SK-N-SH (cell line): ENCODE measurements at regions not wholly inside any gene's neighbourhood (a gene's known extent, or its start where the extent isn't known, plus 50 kb on each side); places are given as distances from the start of the nearest gene placed in this dataset.

Source experiments
- CTCF ChIA-PET: fragments of 300-600, 350-600 bp; formaldehyde crosslinking; extraction: SDS; loops from one replicate; lab custom pipeline; 2021; lab: Yijun Ruan, JAX
- POLR2A ChIA-PET: fragments of 350-600 bp; sonication (Branson Sonifier 250); formaldehyde crosslinking; extraction: SDS; loops from one replicate; lab custom pipeline; 2020; ENCODE audit warnings: antibody characterized with exemption, inconsistent platforms; lab: Yijun Ruan, JAX
- DNase-seq: peaks from one replicate; pipeline ENCODE4 v3.0.0; 2012
- H2AFZ ChIP-seq: fragments of 200-600 bp; sonication (generic); 2 replicates; pipeline ENCODE4 v1.8.1; 2016; ENCODE audit warnings: antibody characterized with exemption, mild to moderate bottlenecking, low read depth
- H3F3A ChIP-seq: fragments of 200-600 bp; sonication (generic); replicated peaks from 2 replicates; pipeline ENCODE3; 2016; ENCODE audit warnings: antibody characterized with exemption, mild to moderate bottlenecking; ENCODE audit not compliant: insufficient read depth
- H3K27ac ChIP-seq, 2 experiments: fragments of 200-500 bp in 1 of 2; fragments of 200-600 bp in 1 of 2; sonication (Bioruptor generic) in 1 of 2; sonication (generic), shearing (Covaris generic) in 1 of 2; 2 replicates each; pipeline versions ENCODE4 v1.5.1 to v1.6.1; 2014 to 2016; ENCODE audit warnings: low read depth in 2 of 2, inconsistent platforms in 1 of 2, low read length in 1 of 2, mild to moderate bottlenecking in 1 of 2, mixed read lengths in 1 of 2
- H3K27me3 ChIP-seq: fragments of 200-600 bp; sonication (generic), shearing (Covaris generic); 2 replicates; pipeline ENCODE4 v1.6.1; 2016; ENCODE audit warnings: mixed run types; ENCODE audit not compliant: insufficient read depth
- H3K36me3 ChIP-seq, 2 experiments: fragments of 200-500 bp in 1 of 2; fragments of 200-600 bp in 1 of 2; sonication (Bioruptor generic) in 1 of 2; sonication (generic) in 1 of 2; replicated peaks in 1 of 2; 2 replicates each; pipeline versions ENCODE3 to v1.5.1; 2014 to 2016; ENCODE audit warnings: low read length in 1 of 2, mild to moderate bottlenecking in 1 of 2; ENCODE audit not compliant: insufficient read depth in 2 of 2, control insufficient read depth in 1 of 2
- H3K4me1 ChIP-seq, 2 experiments: fragments of 200-500 bp in 1 of 2; fragments of 200-600 bp in 1 of 2; sonication (Bioruptor generic) in 1 of 2; sonication (generic), shearing (Covaris generic) in 1 of 2; 2 replicates each; pipeline versions ENCODE4 v1.5.1 to v1.6.1; 2014 to 2016; ENCODE audit warnings: low read depth in 1 of 2, low read length in 1 of 2, mixed run types in 1 of 2; ENCODE audit not compliant: insufficient read depth in 2 of 2, control insufficient read depth in 1 of 2
- H3K4me2 ChIP-seq: fragments of 200-600 bp; sonication (generic), shearing (Covaris generic); 2 replicates; pipeline ENCODE4 v1.6.1; 2017; ENCODE audit warnings: mixed run types
- H3K4me3 ChIP-seq, 2 experiments: fragments of 200-500 bp in 1 of 2; fragments of 200-600 bp in 1 of 2; sonication (Bioruptor generic) in 1 of 2; sonication (generic), shearing (Covaris generic) in 1 of 2; 2 replicates each; pipeline versions ENCODE4 v1.5.1 to v1.8.1; 2014 to 2016; ENCODE audit warnings: low read depth in 2 of 2, inconsistent platforms in 1 of 2, low read length in 1 of 2, mild to moderate bottlenecking in 1 of 2, mixed read lengths in 1 of 2, moderate library complexity in 1 of 2
- H3K79me2 ChIP-seq: fragments of 200-600 bp; sonication (generic); 2 replicates; pipeline ENCODE4 v1.8.1; 2017; ENCODE audit warnings: mild to moderate bottlenecking; ENCODE audit not compliant: insufficient read depth
- H3K9ac ChIP-seq: fragments of 200-600 bp; sonication (generic); 2 replicates; pipeline ENCODE4 v1.6.1; 2017; ENCODE audit warnings: mixed run types
- H3K9me2 ChIP-seq: fragments of 200-600 bp; sonication (generic); 2 replicates; pipeline ENCODE4 v1.6.1; 2017; ENCODE audit warnings: mixed run types
- H3K9me3 ChIP-seq: fragments of 200-600 bp; sonication (generic); 2 replicates; pipeline ENCODE4 v1.6.1; 2017; ENCODE audit warnings: mixed run types, mild to moderate bottlenecking, moderate library complexity
- H4K20me1 ChIP-seq: fragments of 200-600 bp; sonication (generic); 2 replicates; pipeline ENCODE4 v1.6.1; 2017; ENCODE audit warnings: mild to moderate bottlenecking, mixed run types; ENCODE audit not compliant: insufficient read depth
- CHD2 ChIP-seq: fragments of 150-350 bp; IDR thresholded peaks from 2 replicates; pipeline ENCODE4 v1.6.1; 2018; ENCODE audit warnings: low read length; ENCODE audit not compliant: partially characterized antibody
- MEF2A ChIP-seq: IDR thresholded peaks from 2 replicates; pipeline ENCODE4 v1.4.0; 2012; ENCODE audit warnings: low read depth, borderline replicate concordance
- MXI1 ChIP-seq: IDR thresholded peaks from 2 replicates; pipeline ENCODE4 v1.6.1; 2012; ENCODE audit warnings: mild to moderate bottlenecking, low read depth, low read length, improper control_type of control experiment
- NFIC ChIP-seq: IDR thresholded peaks from 2 replicates; pipeline ENCODE4 v1.4.0; 2012; ENCODE audit warnings: borderline replicate concordance
- POLR2AphosphoS5 ChIP-seq: IDR thresholded peaks from 2 replicates; pipeline ENCODE4 v1.6.1; 2012; ENCODE audit warnings: low read depth, low read length
- RAD21 ChIP-seq: IDR thresholded peaks from 2 replicates; pipeline ENCODE4 v1.6.1; 2012; ENCODE audit warnings: mild to moderate bottlenecking, low read length
- RCOR1 ChIP-seq: fragments of 150-350 bp; IDR thresholded peaks from 2 replicates; pipeline ENCODE4 v1.6.1; 2017; ENCODE audit warnings: antibody characterized with exemption, low read length
- RFX5 ChIP-seq: IDR thresholded peaks from 2 replicates; pipeline ENCODE4 v1.6.1; 2012; ENCODE audit warnings: mild to moderate bottlenecking, improper control_type of control experiment, low read length
- RXRA ChIP-seq: IDR thresholded peaks from 2 replicates; pipeline ENCODE4 v1.4.0; 2012; ENCODE audit warnings: low read depth, mild to moderate bottlenecking, borderline replicate concordance
- SMC3 ChIP-seq: IDR thresholded peaks from 2 replicates; pipeline ENCODE4 v1.6.1; 2012; ENCODE audit warnings: low read depth, low read length, improper control_type of control experiment
- TCF12 ChIP-seq: IDR thresholded peaks from 2 replicates; pipeline ENCODE4 v1.4.0; 2012
- TEAD4 ChIP-seq: IDR thresholded peaks from 2 replicates; pipeline ENCODE4 v1.4.0; 2012; ENCODE audit warnings: mild to moderate bottlenecking, borderline replicate concordance; ENCODE audit not compliant: insufficient read depth
- WGBS: methylation state at CpG from one replicate; pipeline ENCODE4 v1.1.6; 2017; ENCODE audit warnings: low lambda C conversion rate; 5-methylcytosine and 5-hydroxymethylcytosine counted together
- TF ChIP-seq, protein P1 (sequence below): IDR thresholded peaks from 2 replicates; pipeline ENCODE4 v1.4.0; 2012; ENCODE audit warnings: low read depth
- TF ChIP-seq, protein P2 (sequence below): IDR thresholded peaks from 2 replicates; pipeline ENCODE4 v1.4.0; 2012; ENCODE audit warnings: low read depth, borderline replicate concordance
- TF ChIP-seq, protein P3 (sequence below): fragments of 150-350 bp; IDR thresholded peaks from 2 replicates; pipeline ENCODE4 v1.6.1; 2017; ENCODE audit warnings: antibody characterized with exemption, low read length, low read depth, borderline replicate concordance
- TF ChIP-seq, protein P4 (sequence below): IDR thresholded peaks from 2 replicates; pipeline ENCODE4 v1.6.1; 2012; ENCODE audit warnings: mild to moderate bottlenecking, low read depth, low read length, moderate library complexity
- TF ChIP-seq, protein P5 (sequence below): IDR thresholded peaks from 2 replicates; pipeline ENCODE4; 2012
- TF ChIP-seq, protein P6 (sequence below): IDR thresholded peaks from 2 replicates; pipeline ENCODE4 v1.4.0; 2012; ENCODE audit warnings: low read depth, borderline replicate concordance
- TF ChIP-seq, protein P7 (sequence below): fragments of 200-600 bp; sonication (generic); IDR thresholded peaks from 2 replicates; pipeline ENCODE4 v1.6.1; 2017; ENCODE audit warnings: antibody characterized with exemption, mild to moderate bottlenecking, moderate library complexity

DNA sequence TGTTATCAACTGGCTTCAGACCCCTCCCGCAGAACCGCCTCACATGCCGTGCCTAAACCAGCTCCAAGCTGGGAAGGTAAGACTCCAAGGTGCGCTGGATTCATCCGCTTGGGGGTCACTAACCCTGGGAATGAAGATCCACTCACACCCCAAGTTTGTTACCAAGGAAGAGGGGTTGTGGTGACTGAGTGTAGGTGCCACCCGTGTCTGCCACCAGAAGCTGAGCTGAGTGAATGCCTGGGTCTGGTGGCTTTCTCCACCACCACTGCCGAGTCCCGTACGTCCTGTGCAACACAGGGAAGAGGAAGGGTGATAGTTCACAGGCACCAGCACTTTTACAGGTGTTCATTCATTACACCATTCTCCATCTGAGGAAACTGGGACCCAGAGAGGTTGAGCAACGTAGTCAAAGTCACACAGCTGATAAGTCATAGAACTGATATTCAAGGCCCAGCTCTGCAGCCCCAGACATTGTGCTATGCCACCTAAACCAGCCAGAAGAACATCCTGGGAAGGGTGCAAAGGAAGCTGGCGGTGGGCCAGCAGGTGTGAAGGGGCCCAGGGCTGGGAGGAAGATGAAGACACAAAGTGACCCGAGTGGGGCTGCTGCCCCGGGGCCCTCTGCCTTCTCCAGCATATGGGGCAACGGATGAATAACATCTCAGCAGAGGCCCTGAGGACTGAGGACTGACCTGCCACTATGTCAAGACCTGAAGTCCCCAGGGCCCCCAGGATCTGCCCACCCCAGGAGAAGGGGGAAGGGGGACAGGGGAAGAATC, 70.9 kb upstream of the PPP1R26 start:
- no peak overlapping the region for H3K4me2 ChIP-seq
- no peaks in the 10 kb centered on the region for H3K9me3 ChIP-seq
- no peaks in the 10 kb centered on the region for H3K79me2 ChIP-seq
- H3K36me3 ChIP-seq, result no peaks in the 10 kb centered on the region
- H3K27me3 ChIP-seq, result no peaks in the 10 kb centered on the region
- H2AFZ ChIP-seq, result no peak overlapping the region
- TF ChIP-seq RFX5, result no peak
- TF ChIP-seq, protein P1, sequence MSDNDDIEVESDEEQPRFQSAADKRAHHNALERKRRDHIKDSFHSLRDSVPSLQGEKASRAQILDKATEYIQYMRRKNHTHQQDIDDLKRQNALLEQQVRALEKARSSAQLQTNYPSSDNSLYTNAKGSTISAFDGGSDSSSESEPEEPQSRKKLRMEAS, result no peak
- TF ChIP-seq, protein P2, sequence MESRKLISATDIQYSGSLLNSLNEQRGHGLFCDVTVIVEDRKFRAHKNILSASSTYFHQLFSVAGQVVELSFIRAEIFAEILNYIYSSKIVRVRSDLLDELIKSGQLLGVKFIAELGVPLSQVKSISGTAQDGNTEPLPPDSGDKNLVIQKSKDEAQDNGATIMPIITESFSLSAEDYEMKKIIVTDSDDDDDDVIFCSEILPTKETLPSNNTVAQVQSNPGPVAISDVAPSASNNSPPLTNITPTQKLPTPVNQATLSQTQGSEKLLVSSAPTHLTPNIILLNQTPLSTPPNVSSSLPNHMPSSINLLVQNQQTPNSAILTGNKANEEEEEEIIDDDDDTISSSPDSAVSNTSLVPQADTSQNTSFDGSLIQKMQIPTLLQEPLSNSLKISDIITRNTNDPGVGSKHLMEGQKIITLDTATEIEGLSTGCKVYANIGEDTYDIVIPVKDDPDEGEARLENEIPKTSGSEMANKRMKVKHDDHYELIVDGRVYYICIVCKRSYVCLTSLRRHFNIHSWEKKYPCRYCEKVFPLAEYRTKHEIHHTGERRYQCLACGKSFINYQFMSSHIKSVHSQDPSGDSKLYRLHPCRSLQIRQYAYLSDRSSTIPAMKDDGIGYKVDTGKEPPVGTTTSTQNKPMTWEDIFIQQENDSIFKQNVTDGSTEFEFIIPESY, result no peak
- TF ChIP-seq TEAD4, result no peak
- no peak for TF ChIP-seq POLR2AphosphoS5
- no peak for TF ChIP-seq RCOR1
- no peak for TF ChIP-seq MEF2A
- TF ChIP-seq, protein P3, sequence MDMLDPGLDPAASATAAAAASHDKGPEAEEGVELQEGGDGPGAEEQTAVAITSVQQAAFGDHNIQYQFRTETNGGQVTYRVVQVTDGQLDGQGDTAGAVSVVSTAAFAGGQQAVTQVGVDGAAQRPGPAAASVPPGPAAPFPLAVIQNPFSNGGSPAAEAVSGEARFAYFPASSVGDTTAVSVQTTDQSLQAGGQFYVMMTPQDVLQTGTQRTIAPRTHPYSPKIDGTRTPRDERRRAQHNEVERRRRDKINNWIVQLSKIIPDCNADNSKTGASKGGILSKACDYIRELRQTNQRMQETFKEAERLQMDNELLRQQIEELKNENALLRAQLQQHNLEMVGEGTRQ, result no peak
- TF ChIP-seq, protein P4, sequence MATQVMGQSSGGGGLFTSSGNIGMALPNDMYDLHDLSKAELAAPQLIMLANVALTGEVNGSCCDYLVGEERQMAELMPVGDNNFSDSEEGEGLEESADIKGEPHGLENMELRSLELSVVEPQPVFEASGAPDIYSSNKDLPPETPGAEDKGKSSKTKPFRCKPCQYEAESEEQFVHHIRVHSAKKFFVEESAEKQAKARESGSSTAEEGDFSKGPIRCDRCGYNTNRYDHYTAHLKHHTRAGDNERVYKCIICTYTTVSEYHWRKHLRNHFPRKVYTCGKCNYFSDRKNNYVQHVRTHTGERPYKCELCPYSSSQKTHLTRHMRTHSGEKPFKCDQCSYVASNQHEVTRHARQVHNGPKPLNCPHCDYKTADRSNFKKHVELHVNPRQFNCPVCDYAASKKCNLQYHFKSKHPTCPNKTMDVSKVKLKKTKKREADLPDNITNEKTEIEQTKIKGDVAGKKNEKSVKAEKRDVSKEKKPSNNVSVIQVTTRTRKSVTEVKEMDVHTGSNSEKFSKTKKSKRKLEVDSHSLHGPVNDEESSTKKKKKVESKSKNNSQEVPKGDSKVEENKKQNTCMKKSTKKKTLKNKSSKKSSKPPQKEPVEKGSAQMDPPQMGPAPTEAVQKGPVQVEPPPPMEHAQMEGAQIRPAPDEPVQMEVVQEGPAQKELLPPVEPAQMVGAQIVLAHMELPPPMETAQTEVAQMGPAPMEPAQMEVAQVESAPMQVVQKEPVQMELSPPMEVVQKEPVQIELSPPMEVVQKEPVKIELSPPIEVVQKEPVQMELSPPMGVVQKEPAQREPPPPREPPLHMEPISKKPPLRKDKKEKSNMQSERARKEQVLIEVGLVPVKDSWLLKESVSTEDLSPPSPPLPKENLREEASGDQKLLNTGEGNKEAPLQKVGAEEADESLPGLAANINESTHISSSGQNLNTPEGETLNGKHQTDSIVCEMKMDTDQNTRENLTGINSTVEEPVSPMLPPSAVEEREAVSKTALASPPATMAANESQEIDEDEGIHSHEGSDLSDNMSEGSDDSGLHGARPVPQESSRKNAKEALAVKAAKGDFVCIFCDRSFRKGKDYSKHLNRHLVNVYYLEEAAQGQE, result no peak
- TF ChIP-seq, protein P5, sequence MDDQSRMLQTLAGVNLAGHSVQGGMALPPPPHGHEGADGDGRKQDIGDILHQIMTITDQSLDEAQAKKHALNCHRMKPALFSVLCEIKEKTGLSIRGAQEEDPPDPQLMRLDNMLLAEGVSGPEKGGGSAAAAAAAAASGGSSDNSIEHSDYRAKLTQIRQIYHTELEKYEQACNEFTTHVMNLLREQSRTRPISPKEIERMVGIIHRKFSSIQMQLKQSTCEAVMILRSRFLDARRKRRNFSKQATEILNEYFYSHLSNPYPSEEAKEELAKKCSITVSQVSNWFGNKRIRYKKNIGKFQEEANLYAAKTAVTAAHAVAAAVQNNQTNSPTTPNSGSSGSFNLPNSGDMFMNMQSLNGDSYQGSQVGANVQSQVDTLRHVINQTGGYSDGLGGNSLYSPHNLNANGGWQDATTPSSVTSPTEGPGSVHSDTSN, result no peak
- TF ChIP-seq NFIC, result no peak
- TF ChIP-seq RXRA, result no peak
- TF ChIP-seq SMC3, result no peak
- TF ChIP-seq TCF12, result no peak
- no peak for TF ChIP-seq MXI1
- TF ChIP-seq, protein P6, sequence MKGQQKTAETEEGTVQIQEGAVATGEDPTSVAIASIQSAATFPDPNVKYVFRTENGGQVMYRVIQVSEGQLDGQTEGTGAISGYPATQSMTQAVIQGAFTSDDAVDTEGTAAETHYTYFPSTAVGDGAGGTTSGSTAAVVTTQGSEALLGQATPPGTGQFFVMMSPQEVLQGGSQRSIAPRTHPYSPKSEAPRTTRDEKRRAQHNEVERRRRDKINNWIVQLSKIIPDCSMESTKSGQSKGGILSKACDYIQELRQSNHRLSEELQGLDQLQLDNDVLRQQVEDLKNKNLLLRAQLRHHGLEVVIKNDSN, result no peak
- no peak for TF ChIP-seq CHD2
- no peak for TF ChIP-seq RAD21
- TF ChIP-seq, protein P7, sequence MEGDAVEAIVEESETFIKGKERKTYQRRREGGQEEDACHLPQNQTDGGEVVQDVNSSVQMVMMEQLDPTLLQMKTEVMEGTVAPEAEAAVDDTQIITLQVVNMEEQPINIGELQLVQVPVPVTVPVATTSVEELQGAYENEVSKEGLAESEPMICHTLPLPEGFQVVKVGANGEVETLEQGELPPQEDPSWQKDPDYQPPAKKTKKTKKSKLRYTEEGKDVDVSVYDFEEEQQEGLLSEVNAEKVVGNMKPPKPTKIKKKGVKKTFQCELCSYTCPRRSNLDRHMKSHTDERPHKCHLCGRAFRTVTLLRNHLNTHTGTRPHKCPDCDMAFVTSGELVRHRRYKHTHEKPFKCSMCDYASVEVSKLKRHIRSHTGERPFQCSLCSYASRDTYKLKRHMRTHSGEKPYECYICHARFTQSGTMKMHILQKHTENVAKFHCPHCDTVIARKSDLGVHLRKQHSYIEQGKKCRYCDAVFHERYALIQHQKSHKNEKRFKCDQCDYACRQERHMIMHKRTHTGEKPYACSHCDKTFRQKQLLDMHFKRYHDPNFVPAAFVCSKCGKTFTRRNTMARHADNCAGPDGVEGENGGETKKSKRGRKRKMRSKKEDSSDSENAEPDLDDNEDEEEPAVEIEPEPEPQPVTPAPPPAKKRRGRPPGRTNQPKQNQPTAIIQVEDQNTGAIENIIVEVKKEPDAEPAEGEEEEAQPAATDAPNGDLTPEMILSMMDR, result no peak
- H3K4me1 ChIP-seq, result peaks cover 0 to 7% of the 10 kb centered on the region in 2 experiments; a peak in 1 of 4 replicates
- H3F3A ChIP-seq, result no peaks in the 10 kb centered on the region
- WGBS, result 36% methylated on average over 14 of the region's 14 CpGs
- POLR2A ChIA-PET, result no interaction called here
- H3K9ac ChIP-seq, result no peak overlapping the region
- DNase-seq, result no peak
- no peaks in the 10 kb centered on the region for H4K20me1 ChIP-seq
- H3K27ac ChIP-seq, result no peak overlapping the region
- CTCF ChIA-PET, result interaction anchor here (1.0 to 11.2 kb wide), 4 partner anchors 9 to 323 kb away, joined by 3 to 290 read pairs (median 4); partner anchors contain the start of gene OLFM1
- no peak overlapping the region for H3K4me3 ChIP-seq
- no peaks in the 10 kb centered on the region for H3K9me2 ChIP-seq
